Non-pigmented ciliary epithelial cell (primary cell): ENCODE measurements at regions not wholly inside any gene's neighbourhood (a gene's known extent, or its start where the extent isn't known, plus 50 kb on each side); places are given as distances from the start of the nearest gene placed in this dataset.
"Not testable (repeated sequence)": the region's sequence is repeated elsewhere in the genome, so short reads cannot be mapped to it uniquely, and the experiment has no call there.

ENCODE experiments used
- DNase-seq: peaks from one replicate; pipeline ENCODE4 v3.0.0-alpha.2; 2010; ENCODE audit warnings: low read depth

DNA sequence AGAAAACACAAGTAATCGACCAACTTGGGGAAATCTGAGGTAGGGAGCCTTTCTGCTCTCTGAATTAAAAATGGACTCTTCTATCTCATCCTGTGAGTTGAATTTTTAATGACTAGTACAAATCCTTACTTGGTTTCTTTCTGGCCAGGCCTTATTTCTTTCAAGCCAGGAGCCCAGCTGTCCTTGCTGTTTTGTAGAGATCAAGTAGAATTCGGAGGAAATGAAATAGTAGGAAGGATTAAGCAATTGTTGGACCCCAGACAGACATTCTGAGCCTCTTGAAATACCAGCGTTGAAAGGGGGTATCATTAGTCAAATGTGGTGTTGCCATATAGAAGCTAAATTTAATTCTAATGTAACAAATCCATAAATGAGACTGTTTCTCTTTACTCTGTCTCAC lies 53.7 kb upstream of the SMIM15 start:
- DNase-seq = no peak

DNA sequence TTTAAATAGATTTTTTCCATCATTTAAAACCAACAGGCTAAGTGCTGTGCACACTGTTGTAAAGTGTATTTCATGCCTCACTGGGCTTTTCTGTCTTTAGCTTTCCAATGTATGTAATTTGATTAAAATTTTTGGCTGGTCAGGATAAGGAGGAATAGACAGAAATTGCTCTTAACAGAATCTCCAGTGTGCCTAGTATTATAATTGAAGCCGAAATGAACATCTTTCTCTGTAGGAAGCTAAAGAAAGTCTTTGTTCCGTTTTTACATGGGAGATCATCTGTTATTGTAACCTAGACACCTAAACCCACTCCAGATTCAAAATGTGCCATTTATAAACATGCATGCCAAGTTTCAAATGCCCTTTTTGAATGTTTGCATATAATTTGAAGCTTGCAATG lies 54.5 kb upstream of the SMIM15 start:
- DNase-seq = no peak

DNA sequence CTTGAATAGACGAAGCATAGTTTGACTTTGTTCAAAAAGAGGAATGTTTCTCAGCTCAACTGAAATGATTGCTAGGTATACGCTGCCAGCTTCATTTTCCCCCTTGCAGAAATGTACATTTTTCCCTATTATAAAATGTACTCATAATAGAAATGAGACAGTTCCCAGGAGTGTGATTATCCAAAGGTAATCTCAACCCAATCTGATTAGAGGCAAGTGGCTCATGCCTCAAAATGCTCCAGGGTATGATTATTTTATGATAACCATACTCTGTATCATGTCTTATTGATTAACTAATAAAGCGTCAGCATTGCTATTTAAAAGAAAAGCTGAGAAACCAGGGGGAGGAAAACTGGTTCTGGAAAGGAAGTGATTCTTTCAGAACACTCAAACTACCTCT lies 54.9 kb upstream of the SMIM15 start:
- DNase-seq = no peak

DNA sequence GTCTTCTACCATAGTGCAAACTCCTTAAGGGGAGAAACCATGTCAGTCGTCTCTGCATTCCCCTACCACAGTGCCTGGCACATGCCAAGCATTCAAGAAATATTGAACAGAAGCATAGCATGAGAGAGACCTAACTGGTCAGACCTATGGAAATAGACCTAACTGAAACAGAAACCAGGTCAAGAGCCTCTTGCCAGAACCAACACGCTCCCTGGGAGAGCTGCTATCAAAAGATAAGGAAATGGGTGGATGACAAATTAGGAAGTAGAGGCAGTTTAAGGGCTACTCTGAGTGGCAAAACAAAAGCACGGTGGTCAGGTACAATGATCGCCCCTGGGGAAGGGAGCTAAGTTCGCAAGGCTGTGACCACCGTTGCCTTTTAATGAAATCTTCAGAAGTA lies 66.0 kb upstream of the SMIM15 start:
- no peak for DNase-seq

DNA sequence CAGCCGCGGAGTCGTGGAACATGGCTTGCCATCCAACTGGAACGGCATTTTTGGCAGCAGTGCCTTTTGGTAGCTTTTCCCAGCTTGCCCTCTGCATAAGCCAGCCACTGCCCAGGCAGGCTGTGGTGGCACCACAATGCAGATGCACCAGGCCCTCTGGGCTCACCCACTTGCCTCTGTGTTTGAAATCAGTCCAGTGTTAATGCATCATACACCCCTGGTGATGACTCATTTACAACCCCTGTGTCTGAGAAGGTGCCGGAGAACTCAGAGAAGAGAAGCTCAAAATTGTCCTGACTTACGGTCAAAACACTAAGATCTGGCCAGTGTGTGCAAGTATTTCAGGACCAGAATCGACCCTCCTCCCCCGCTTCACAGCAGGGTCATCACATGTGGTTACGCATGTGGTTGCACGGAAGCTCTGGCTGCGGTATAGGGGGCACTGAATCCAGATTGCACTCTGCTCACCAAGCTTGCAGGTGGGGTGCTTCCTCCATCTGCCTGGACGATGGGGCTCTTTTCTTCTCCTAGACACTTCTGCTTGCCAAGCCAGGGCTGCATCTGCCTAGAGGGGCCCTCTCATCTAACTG lies 66.5 kb upstream of the SMIM15 start:
- peak; percentile 11 for DNase-seq

DNA sequence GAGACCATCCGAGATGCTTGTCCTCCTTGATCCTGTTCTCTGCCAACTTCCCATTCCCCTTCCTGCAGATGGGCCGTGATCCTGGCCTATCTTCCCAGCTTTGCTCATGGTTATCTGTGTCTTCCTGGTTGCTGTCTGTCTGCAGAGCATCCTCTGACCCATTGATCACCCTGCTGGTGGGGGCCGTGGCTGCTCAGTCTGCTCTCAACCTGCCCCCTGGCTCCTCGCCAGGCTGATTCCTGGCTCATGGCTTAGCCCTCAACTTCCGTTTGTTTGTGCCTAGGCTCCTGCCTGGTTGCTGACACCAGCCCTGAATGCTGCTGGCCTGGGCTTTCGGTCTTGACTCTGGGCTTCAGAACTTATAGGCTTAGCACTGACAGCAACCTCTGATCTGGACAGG lies 67.1 kb upstream of the SMIM15 start:
- no peak for DNase-seq

DNA sequence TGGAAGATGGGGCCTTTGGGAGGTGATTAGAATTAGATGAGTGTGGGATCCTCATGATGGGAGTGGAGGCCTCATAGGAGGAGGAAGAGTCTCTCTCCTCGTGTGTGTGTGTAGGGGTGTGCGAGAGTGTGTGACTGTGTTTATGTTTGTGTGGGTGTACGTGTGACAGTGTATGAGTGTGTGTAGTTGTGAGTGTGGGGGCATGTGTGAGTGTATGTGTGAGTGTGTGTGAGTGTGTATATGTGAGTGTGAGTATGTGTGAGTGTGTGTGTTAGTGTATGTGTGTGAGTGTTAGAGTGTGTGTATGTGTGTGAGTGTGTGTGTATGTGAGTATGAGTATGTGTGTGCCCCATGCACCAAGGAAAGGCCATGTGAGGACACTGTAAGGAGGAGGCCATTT lies 68.2 kb upstream of the SMIM15 start:
- no peak for DNase-seq

DNA sequence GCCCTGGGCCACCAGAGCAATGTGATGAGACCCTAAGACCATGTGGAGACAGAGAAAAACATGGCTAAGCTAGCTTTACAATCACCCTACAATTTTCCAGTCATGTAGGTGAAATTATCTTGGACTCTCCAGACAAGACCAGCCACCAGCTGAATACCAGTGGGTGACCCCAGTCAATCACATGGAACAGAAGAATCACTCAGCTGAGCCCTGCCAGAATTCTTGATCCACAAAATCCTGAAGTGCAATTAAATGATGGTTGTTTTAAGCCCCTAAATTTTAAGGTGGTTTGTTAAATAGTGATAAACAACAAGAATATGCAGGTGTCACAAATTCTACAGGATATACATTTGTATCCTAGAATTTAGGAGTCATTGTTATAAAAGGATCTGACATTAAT lies 69.5 kb upstream of the SMIM15 start:
- no peak for DNase-seq

DNA sequence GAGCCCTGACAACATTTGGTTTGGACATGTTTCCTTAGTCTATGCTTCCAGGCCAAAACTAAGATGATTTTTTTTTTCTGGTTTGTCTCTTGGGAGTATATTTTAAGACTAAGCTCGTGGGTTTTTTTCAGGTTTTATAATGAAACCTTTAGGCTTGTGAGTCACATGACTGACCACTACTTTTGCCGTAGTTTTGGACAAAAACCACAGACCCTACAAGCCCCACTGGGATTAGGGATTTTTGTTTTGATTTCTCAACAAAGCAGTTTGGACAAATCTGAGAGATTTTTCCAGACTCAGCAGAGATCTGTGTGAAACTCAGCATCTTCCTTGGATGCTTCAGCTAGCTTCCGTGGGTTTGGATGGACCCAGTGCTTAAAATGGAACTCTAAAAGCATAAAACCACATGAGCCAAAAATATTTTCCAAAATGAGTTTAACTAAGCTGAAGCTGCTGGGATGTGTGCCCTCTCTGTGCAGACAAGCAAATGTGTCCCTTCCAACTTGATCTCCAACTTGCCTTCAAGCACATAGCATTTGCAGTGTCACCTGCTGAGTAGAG lies 70.3 kb upstream of the SMIM15 start:
- DNase-seq = no peak

DNA sequence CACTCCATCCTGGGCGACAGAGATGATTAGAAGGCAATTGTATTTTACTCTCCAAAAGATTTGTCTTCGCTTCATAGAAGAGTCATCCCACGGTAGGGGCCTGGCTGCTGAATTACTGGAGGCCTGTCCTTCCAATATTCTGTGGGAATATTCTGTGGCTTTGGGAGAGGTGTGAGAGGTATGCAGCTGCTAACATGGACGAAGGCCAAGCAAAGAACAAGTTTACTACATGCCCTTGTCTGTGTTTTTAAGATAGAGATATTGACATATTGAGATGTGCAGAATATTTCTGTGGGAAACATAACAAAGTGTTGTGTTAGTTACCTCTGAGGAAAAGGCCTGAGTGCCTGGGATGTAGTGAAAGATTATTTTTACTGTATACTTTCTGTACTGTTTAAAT lies 71.8 kb upstream of the SMIM15 start:
- DNase-seq = no peak

DNA sequence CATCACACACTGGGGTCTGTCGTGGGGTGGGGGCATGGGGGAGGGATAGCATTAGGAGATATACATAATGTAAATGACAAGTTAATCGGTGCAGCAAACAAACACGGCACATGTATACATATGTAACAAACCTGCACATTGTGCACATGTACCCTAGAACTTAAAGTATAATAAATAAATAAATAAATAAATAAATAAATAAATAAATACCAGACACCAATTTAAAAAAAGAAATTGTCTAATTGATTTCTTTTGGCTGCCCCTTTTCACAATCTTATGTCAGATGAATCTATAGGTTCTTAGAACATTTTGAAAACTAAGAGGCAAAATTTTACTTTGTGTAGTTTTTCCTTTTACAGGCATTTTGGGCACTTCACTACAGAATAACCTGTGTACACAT lies 74.4 kb upstream of the SMIM15 start:
- DNase-seq = not testable (repeated sequence)

DNA sequence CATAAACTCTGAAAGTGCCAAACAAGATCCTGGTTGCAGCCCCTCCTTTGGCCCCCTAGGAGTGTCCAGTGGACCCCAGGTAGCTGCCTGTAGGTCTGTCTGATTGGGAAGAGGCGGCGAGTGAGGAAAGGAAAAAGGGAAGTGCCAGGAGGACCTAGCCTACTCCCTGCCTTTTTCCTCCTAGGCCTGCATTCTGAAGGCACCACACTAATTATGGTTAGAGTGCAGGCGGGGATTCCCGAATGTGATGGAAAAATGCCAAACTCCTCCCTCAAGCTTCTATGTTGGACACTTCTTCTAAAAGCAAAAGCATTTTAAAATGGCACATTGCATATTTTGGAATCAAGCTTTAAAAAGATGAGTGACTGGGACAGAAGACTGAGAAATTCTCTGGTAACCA lies 83.2 kb upstream of the SMIM15 start:
- no peak for DNase-seq

DNA sequence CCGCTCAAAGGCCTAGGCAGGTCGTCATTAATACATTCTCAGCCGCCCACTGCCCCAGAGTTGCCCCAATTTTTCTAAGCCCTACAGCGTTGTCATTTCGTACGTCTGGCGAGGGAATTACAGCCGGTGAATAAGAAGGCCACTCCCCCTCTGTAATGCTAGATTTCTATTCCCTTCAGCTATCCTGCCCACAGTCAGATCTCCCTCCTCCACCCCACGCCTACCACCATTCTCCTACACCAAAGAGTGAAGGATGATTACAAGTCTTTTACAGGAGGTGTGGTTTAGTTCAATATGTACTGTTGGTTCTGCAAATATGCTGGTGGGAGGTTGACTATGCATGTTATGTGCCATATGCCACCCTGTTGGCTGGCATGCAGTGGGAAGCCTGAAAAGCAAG lies 83.7 kb upstream of the SMIM15 start:
- no peak for DNase-seq

DNA sequence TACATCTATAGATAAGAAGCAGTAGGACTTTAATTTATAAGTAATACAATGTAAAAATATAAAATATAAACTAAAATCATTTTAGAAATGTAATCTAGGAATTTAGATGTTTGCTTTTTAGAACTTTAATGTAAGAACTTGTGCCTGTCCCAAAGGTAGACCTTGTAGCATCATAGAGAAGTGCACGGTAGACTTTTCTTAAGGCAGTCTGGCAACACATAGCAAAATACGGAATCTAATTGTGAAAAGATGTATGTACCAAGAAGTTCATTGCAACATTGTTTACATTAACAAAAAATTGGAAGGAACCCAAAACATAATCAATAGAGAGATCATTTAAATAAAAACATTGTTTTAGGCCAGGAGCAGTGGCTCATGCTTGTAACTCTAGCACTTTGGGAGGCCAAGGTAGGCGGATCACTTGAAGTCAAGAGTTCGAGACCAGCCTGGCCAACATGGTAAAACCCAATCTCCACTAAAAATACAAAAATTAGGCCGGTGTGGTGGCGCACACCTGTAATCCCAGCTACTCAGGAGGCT lies 84.6 kb upstream of the SMIM15 start:
- no peak for DNase-seq

DNA sequence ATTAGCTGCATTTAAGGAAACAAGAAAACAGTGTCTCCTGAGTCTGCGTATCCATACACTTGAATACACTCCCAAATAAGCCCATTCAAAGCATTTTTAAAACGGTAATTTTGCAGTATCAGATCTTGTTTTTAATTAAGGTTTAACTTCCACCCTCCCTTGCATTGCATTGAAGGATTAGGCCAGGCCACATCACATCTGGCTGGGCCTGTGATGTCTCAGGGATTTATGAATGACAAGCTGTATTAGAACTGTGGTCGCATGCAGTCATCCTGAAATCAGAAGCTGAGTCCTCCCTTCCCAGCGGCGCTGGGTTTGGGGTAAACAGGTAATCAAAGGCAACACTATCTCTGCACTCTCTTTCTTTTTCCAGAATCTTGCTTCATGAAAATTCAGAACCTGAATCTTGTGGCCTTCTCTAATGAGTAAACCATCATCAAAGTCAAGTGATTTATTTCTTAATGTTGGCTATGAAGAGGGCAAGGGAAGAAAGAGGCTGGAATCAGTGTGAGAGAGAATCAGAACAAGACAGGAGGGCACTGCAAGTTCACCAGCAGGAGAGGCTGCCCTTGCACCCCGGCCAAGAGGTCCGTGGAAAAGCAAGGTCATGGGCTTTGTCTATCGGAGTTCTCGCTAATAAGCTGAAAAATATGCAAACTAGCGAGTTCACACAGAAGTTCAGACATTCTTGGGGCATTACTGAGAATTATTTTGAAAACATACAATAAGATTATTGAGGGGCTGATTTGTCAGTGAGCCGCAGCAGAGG lies 80.0 kb upstream of the ZSWIM6 start:
- DNase-seq = no peak

DNA sequence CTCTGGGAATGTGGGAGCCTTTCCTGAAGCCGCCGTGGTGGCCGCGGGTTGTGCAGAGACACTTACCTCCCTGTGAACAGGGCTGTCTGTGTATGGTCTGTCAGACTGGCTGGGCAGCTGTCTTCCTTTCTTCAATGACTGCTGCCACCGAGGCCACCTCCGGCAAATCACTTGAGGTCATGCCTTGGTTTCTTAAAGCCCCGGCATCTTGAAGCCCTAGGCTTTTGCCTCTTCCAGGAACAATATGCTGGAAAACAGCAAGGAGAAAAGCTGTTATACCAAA lies 79.5 kb upstream of the ZSWIM6 start:
- DNase-seq = no peak

DNA sequence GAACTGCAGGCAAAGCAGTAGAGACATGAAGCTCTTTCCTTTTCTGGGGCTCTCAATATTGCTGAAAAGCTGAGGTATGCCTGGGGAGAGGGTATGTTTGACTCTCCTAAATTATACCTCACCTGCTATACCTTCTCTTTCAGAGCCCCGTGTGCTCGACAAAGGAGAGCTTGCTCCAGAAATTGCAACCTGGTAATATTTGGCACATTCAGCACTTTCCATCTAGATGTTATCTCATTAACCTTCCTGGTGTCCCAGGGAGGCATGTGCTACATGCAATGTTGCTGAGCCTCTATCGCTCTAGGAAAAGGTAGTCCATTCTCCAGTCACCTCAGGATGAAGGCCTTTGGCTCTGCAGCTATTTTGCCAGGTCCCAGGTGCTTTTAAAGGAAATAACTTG lies 78.5 kb upstream of the ZSWIM6 start:
- no peak for DNase-seq

DNA sequence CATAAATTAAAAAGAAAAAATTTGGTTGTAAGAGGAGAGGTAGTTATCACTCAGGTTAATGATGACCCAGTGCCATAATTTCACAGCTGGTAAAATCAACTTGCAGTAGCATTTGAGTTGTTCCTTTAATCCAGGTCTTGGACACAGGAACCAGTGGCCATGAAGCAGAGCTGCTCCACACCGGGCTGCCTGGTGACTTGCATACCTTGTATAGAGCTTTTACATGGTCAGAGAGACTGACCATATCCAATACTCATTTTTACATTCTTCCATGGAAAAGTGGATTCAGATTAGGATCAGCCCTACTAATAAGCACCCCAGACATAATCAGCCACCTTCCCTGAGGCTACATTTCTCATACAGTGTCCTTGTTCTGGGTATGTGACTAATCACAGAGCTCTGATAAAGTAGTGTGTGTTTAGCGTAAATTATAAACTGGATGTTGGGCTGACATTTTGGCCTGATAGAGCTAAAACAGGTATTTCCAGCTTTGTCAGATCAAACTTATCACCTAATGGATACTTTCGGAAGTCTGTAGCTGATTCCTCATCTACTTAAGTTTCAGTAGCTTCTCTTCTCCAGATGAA lies 77.0 kb upstream of the ZSWIM6 start:
- DNase-seq = no peak

DNA sequence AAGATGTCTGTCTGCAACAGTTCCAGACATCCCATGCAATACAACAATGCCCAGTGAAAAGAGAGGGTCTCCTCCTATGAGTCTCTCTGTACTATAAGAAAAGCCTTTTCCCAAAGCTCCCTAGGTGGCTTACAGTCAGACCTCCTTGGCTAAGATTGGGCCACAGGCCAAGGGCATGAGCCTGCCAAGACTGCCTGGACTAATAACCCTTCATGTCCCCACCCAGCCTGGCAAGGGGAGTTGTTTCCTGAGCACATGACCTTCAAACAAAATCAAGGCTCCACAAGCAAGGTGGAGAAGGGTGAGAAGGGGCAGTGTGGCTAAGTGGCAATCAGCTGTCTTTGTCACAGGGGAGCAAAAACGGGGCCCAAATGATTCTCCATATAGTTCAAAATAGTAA lies 75.6 kb upstream of the ZSWIM6 start:
- no peak for DNase-seq

DNA sequence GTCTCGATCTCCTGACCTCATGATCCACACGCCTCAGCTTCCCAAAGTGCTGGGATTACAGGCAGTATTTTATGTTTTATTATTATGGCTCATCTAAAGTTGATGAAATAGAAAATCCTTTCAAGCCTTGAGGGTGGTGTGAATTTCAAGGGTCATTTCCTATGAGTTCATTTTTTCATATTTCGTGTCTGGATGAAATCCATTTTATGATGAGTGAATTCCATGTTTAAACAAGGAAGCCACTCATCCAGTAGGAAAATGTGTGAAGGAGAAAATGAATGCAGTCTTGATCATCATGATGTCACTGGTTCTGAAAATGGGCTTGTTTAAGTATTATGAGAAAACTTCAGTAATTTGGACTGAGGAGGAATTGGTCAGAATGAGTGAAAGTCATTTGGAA lies 74.6 kb upstream of the ZSWIM6 start:
- DNase-seq = no peak

DNA sequence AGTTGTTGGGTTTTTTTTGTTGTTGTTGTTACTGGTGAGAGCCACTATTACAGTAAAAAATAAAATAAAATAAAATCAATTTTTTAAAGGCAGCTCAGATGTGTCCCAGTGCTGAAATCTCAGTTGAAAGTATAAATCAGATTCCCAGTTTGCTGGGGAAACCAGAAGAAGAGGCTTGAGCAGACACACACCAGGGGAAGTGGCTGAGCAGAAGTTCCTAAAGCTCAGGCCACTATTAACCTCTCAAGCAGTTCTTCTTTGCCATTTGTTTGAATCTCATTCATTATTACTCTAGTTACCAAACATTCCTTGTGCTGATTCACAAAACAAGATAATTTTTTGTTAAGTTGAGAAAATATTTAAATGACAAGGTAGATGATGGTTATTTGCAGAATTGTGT lies 70.9 kb upstream of the ZSWIM6 start:
- no peak for DNase-seq

DNA sequence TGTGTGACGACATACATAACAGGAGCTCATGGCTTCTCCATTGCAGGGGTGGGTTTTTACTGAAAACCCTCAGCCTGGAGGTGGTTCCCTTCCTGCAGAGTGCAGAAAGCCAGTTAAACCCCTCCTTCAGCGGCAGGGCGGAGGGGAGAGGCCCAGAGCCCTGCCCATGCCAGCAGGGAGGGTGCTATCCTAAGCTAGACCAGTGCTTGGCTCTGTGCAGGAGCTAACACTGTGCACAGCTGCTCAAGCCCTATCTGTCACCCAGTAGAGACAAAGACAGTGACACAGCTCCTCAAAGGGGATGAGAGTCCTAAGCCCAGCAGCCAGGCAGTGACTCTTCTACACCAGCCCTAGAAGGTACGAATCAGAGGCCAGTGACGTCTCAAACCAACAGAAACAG lies 70.0 kb upstream of the ZSWIM6 start:
- DNase-seq = no peak

DNA sequence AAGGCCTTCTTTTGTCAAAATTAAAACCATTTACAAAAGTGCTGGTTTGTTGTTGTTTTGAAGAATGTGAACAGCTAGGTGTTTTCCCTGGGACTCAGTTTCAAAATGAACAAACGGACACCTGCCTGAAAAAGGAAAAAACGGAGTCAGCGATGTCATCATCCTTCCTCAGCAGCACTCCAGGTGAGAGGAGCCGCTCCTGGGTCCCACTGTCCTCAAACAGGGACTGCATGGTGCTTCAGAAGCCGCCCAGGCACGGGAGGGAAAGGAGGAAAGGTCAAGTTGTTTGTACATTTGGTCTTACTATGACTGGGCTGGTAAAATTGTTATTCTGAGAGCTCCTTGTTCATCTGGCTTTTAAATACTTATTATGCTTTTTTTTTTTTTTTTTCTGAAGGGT lies 69.0 kb upstream of the ZSWIM6 start:
- DNase-seq = no peak
